ENCODE measurements at regions not wholly inside any gene's neighbourhood (a gene's known extent, or its start where the extent isn't known, plus 50 kb on each side); places are given as distances from the start of the nearest gene placed in this dataset.

- Histone ChIP-seq H3K14ac (replicated peaks; ENCODE audit: low read depth, low read length) (no peak overlapping the region), H3K23ac (ENCODE audit: low read depth, low read length) (no peak overlapping the region), H3K9ac (ENCODE audit: low read depth, low read length) (no peak overlapping the region), H2AFZ (replicated peaks; ENCODE audit: low read length, poor library complexity) (no peak overlapping the region), H4K5ac (ENCODE audit: low read depth, low read length) (no peak overlapping the region), H2BK15ac (ENCODE audit: low read depth, low read length) (no peak overlapping the region), H2BK120ac (ENCODE audit: low read depth, low read length) (no peak overlapping the region), H3K79me1 (ENCODE audit: low read depth in 1 of 2, low read length in 2 of 2) (no peaks in the 10 kb centered on the region), H4K91ac (ENCODE audit: insufficient read depth, low read depth, low read length) (no peak overlapping the region), H3K9me1 (ENCODE audit: insufficient read depth, low read length) (no peaks in the 10 kb centered on the region), H3K27me3 (ENCODE audit: control insufficient read depth, insufficient read depth, low read length) (no peaks in the 10 kb centered on the region), H2AK5ac (ENCODE audit: low read depth, low read length) (no peak overlapping the region), H3K4me1 (ENCODE audit: control insufficient read depth, insufficient read depth, low read length) (no peaks in the 10 kb centered on the region), H3K18ac (ENCODE audit: low read depth, low read length) (no peak overlapping the region), H3K36me3 (ENCODE audit: control insufficient read depth, insufficient read depth, low read length) (no peaks in the 10 kb centered on the region), H3K4me2 (ENCODE audit: low read depth, low read length) (no peak overlapping the region), H3K4ac (ENCODE audit: low read depth, low read length) (no peak overlapping the region), H2BK5ac (ENCODE audit: low read depth, low read length, poor library complexity, severe bottlenecking) (no peak overlapping the region), H3K9me3 (ENCODE audit: control insufficient read depth, insufficient read depth, low read length) (0 out of 2 replicates have a peak, but pooled peaks cover 2% of the 10 kb centered on the region), H4K8ac (ENCODE audit: low read depth in 2 of 2, low read length in 2 of 2) (no peak overlapping the region), H3K27ac (ENCODE audit: insufficient read depth, low read length) (no peak overlapping the region), H2BK20ac (ENCODE audit: low read depth, low read length) (no peak overlapping the region), H4K20me1 (ENCODE audit: insufficient read depth, low read length) (no peaks in the 10 kb centered on the region), H2AK9ac (replicated peaks; ENCODE audit: low read depth, low read length, poor library complexity) (no peak overlapping the region), H3K56ac (ENCODE audit: extremely low read depth, insufficient read depth, low read length) (no peak overlapping the region), H3K4me3 (ENCODE audit: insufficient read depth, low read depth, low read length) (no peak overlapping the region)
- ChIA-PET CTCF (no interaction called here), POLR2A (ENCODE audit: unreplicated experiment) (no interaction called here)
- dilution Hi-C loops (cut with HindIII; ENCODE audit: low sequenced_read_pairs, unreplicated experiment): no loop called here
- intact Hi-C loops (cut with micrococcal nuclease): no loop called here
- in situ Hi-C loops (cut with MboI; ENCODE audit: low sequenced_read_pairs): no loop called here
- TF ChIP-seq FOS (IDR thresholded peaks at IDR 0.05; ENCODE audit: low read depth, low read length) (no peak), BHLHE40 (IDR thresholded peaks at IDR 0.05; ENCODE audit: low read depth, low read length) (no peak), RFX5 (IDR thresholded peaks at IDR 0.05; ENCODE audit: low read depth, low read length) (no peak), CHD1 (IDR thresholded peaks at IDR 0.05; ENCODE audit: low read depth, low read length) (no peak), MXI1 (IDR thresholded peaks at IDR 0.05; ENCODE audit: borderline replicate concordance, low read depth, low read length) (no peak), SMC3 (IDR thresholded peaks at IDR 0.05; ENCODE audit: low read depth, low read length) (no peak), ELK1 (IDR thresholded peaks at IDR 0.05; ENCODE audit: borderline replicate concordance, low read depth, low read length) (no peak), MAFK (IDR thresholded peaks at IDR 0.05; ENCODE audit: low read depth, low read length) (no peak), RAD21 (IDR thresholded peaks at IDR 0.05; ENCODE audit: low read length) (no peak), MAZ (IDR thresholded peaks at IDR 0.05; ENCODE audit: borderline replicate concordance, low read depth, low read length) (no peak), POLR2A (IDR thresholded peaks at IDR 0.05; ENCODE audit: low read depth, low read length) (no peak), CTCF (conservative IDR thresholded peaks at IDR 0.05; ENCODE audit: low read depth, low read length) (no peak), RCOR1 (IDR thresholded peaks at IDR 0.05; ENCODE audit: insufficient replicate concordance, low read length) (no peak), NFE2L2 (IDR thresholded peaks at IDR 0.05; ENCODE audit: low read depth, low read length) (no peak), USF2 (IDR thresholded peaks at IDR 0.05; ENCODE audit: low read depth, low read length) (no peak), CEBPB (IDR thresholded peaks at IDR 0.05; ENCODE audit: low read depth, low read length) (no peak)
- no peak for ATAC-seq (ENCODE audit: low read depth)
- BruUV-seq (replicated peaks): no TSS peak
- DNase-seq: peak; percentile 2
- no CpG with 5 or more reads among the region's 8 CpGs for WGBS, 2 experiments (ENCODE audit: extremely low coverage in 2 of 2, insufficient read length in 1 of 2)
Measured at GRCh38 chr12:41795051-41795600, 349.5 kb downstream of the GXYLT1 start.

All from IMR-90 (cell line).